AG09319 (cell line): ENCODE measurements at regions not wholly inside any gene's neighbourhood (a gene's known extent, or its start where the extent isn't known, plus 50 kb on each side); places are given as distances from the start of the nearest gene placed in this dataset.
"Not testable (repeated sequence)": the region's sequence is repeated elsewhere in the genome, so short reads cannot be mapped to it uniquely, and the experiment has no call there.

Experiments
- DNase-seq: peaks from one replicate; pipeline ENCODE4 v3.0.0-alpha.2; 2010; ENCODE audit warnings: low read depth; ENCODE audit errors: extremely low read depth
- TF ChIP-seq, protein P1 (sequence below): IDR thresholded peaks from 2 replicates; pipeline ENCODE4 v1.5.1; 2011; ENCODE audit warnings: low read depth, mild to moderate bottlenecking, inconsistent platforms, low read length, moderate library complexity

DNA sequence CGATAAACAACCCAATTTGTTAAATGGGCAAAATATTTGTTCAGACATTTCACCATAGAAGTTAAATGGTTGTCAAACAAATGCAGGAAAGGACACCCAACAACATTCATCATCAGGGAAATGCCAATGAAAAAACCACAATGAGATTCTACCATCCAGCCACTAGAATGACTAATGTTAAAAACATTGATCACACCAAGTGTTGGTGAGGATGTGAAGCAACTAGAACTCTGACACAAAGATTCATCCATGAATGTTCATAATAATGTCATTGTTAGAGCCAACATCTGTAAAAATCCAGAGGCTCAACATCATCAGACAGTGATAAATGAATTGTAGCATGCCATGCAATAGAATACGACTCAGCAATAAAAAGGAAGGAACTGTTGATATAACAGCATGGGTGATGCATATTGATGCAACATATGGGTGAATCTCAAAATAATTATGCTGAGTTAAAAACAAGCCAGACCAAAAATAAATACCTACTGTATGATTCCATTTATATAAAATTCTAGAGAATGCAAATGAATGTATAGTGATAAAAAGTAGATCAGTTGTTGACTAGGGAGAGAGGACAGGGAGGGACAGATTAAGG is 55.9 kb upstream of the UNC5A start:
- TF ChIP-seq, protein P1, sequence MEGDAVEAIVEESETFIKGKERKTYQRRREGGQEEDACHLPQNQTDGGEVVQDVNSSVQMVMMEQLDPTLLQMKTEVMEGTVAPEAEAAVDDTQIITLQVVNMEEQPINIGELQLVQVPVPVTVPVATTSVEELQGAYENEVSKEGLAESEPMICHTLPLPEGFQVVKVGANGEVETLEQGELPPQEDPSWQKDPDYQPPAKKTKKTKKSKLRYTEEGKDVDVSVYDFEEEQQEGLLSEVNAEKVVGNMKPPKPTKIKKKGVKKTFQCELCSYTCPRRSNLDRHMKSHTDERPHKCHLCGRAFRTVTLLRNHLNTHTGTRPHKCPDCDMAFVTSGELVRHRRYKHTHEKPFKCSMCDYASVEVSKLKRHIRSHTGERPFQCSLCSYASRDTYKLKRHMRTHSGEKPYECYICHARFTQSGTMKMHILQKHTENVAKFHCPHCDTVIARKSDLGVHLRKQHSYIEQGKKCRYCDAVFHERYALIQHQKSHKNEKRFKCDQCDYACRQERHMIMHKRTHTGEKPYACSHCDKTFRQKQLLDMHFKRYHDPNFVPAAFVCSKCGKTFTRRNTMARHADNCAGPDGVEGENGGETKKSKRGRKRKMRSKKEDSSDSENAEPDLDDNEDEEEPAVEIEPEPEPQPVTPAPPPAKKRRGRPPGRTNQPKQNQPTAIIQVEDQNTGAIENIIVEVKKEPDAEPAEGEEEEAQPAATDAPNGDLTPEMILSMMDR: no peak
- no peak for DNase-seq

DNA sequence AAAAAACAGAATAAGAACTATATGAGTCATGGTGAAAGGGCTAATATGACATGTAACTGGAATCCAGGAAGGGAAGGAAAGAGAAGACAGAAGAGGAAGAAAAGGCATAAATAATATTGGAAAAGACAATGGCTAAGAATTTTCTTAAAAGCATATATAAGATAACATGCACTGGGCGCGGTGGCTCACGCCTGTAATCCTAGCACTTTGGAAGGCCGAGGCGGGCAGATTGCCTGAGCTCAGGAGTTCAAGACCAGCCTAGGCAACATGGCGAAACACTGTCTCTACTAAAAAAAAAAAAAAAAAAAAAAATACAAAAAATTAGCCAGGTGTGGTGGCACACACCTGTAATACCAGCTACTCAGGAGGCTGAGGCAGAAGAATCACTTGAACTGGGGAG is 54.8 kb upstream of the UNC5A start:
- DNase-seq: not testable (repeated sequence)

DNA sequence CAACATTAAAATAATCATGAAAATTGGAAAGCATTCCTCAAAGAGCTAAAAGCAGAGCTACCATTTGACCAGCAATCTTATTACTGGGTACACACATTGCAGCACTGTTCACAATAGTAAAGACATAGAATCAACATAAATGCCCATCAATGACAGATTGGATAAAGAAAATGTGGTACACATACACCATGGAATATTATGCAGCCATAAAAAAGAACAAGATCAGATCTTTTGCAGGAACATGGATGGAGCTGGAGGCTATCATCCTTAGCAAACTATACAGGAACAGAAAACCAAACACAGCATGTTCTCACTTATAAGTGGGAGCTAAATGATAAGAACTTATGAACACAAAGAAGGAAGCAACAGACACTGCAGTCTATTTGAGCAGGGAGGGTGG is 52.8 kb upstream of the UNC5A start:
- DNase-seq: not testable (repeated sequence)
